Psoas muscle (tissue), 7 donors: ENCODE measurements at regions not wholly inside any gene's neighbourhood (a gene's known extent, or its start where the extent isn't known, plus 50 kb on each side); places are given as distances from the start of the nearest gene placed in this dataset.

ENCODE experiments used
- ATAC-seq, 4 donors: fragments of 200-7000 bp; cut with Tn5 transposase; one replicate each; pipeline ENCODE4 v1.9.1; 2020; ENCODE audit warnings: moderate library complexity in 3 of 4, mild to moderate bottlenecking in 2 of 4
- DNase-seq, 2 donors: peaks; one replicate each; pipeline ENCODE4 v3.0.0-alpha.2; 2020
- H3K27ac ChIP-seq: fragments of 200-600 bp; one replicate; pipeline ENCODE4 v1.8.0; 2022
- H3K27me3 ChIP-seq, 3 donors: fragments of 200-600 bp in 1 of 3; one replicate each; pipeline versions ENCODE4 v1.6.1 to v1.8.0; 2013 to 2022; ENCODE audit warnings: low read length in 2 of 3, mild to moderate bottlenecking in 2 of 3, moderate library complexity in 1 of 3; ENCODE audit not compliant: insufficient read depth in 3 of 3
- H3K36me3 ChIP-seq, 2 donors: fragments of 200-600 bp in 1 of 2; one replicate each; pipeline versions ENCODE4 v1.6.1 to v1.8.0; 2013 to 2022; ENCODE audit warnings: low read depth in 1 of 2, mild to moderate bottlenecking in 1 of 2, moderate library complexity in 1 of 2; ENCODE audit not compliant: insufficient read depth in 1 of 2
- H3K4me1 ChIP-seq: fragments of 200-600 bp; one replicate; pipeline ENCODE4 v1.8.0; 2022
- H3K4me3 ChIP-seq: fragments of 200-600 bp; one replicate; pipeline ENCODE4 v1.8.0; 2022; ENCODE audit warnings: mild to moderate bottlenecking
- H3K9me3 ChIP-seq: fragments of 200-600 bp; one replicate; pipeline ENCODE4 v1.8.0; 2022
- CTCF ChIP-seq: fragments of 200-600 bp; IDR thresholded peaks from one replicate; pipeline ENCODE4 v1.8.0; 2022; ENCODE audit warnings: antibody characterized with exemption
- WGBS, 3 donors: extraction: QIAGEN DNeasy Blood & Tissue Kit; methylation state at CpG; one replicate each; pipeline versions ENCODE4 v1.1.6 to v1.1.7; 2013; 5-methylcytosine and 5-hydroxymethylcytosine counted together
- intact Hi-C, 2 donors: fragments of 100-400 bp; cut with DNase I; formaldehyde crosslinking; loops; one replicate each; pipeline versions ENCODE4 v1.11.0 to v1.14.2; 2022
- donor health status: healthy with polysubstance abuse.
- donor health status: DM: no; HTN: no; CAD: no; lungs with moderate emphysema.
- donor health status: Bipolar disorder and iron deficiency.
- donor health status: healthy.
- donor health status: DM: yes; HTN: yes; CAD: no.
- donor health status: DM: no; HTN: no; CAD: no.
- donor health status: DM: yes; HTN: yes; CAD: no.

GRCh38 chr4:85092943-85093342, 126.5 kb upstream of the WDFY3 start:
- no peak for DNase-seq
- ATAC-seq: no peak
- Histone ChIP-seq H3K36me3 (no peaks in the 10 kb centered on the region), H3K27ac (no peak overlapping the region), H3K4me3 (no peak overlapping the region), H3K27me3 (no peaks in the 10 kb centered on the region), H3K9me3 (peaks cover 10% of the 10 kb centered on the region), H3K4me1 (no peaks in the 10 kb centered on the region)
- intact Hi-C loops: loop anchor here in 1 of 2 donors (10.0 kb wide), 1 partner anchor 652 kb away; no protein-coding TSS in a partner anchor
- no peak for TF ChIP-seq CTCF
- WGBS, 3 donors: 8 to 20% (median 19%) methylated on average over 1 of the region's 1 CpG

- no peak for TF ChIP-seq CTCF
- ATAC-seq: no peak
- H3K9me3 ChIP-seq: peaks cover 13% of the 10 kb centered on the region
- 79 to 84% (median 82%) methylated on average over 1 of the region's 1 CpG for WGBS, 3 donors
- no peaks in the 10 kb centered on the region for H3K36me3 ChIP-seq
- intact Hi-C loops: loop anchor here in 1 of 2 donors (10.0 kb wide), 1 partner anchor 650 kb away; no protein-coding TSS in a partner anchor
- no peak for DNase-seq
- H3K27me3 ChIP-seq: no peaks in the 10 kb centered on the region
- H3K4me1 ChIP-seq: no peaks in the 10 kb centered on the region
- H3K4me3 ChIP-seq: no peak overlapping the region
- H3K27ac ChIP-seq: no peak overlapping the region
Observed at GRCh38 chr4:85094735-85095134, 128.2 kb upstream of the WDFY3 start.

- no peak for TF ChIP-seq CTCF
- intact Hi-C loops: no loop called here
- Histone ChIP-seq H3K27ac (no peak overlapping the region), H3K9me3 (peaks cover 7% of the 10 kb centered on the region), H3K4me1 (no peaks in the 10 kb centered on the region), H3K27me3 (no peaks in the 10 kb centered on the region), H3K36me3 (no peaks in the 10 kb centered on the region), H3K4me3 (no peak overlapping the region)
- no peak for ATAC-seq
- DNase-seq: no peak
- WGBS, 3 donors: 86 to 92% (median 90%) methylated on average over 1 of the region's 1 CpG
Observed at GRCh38 chr4:85102606-85103005, 136.1 kb upstream of the WDFY3 start.

- H3K36me3 ChIP-seq: no peaks in the 10 kb centered on the region
- no peak for TF ChIP-seq CTCF
- H3K9me3 ChIP-seq: no peaks in the 10 kb centered on the region
- H3K4me3 ChIP-seq: no peak overlapping the region
- H3K27me3 ChIP-seq: no peaks in the 10 kb centered on the region
- no peak for DNase-seq
- intact Hi-C loops: no loop called here
- no peaks in the 10 kb centered on the region for H3K4me1 ChIP-seq
- ATAC-seq: no peak
- H3K27ac ChIP-seq: no peak overlapping the region
Observed at GRCh38 chr4:85106166-85106565, 139.7 kb upstream of the WDFY3 start.

GRCh38 chr4:85106805-85107336, 140.4 kb upstream of the WDFY3 start:
- TF ChIP-seq CTCF: no peak
- H3K36me3 ChIP-seq: no peaks in the 10 kb centered on the region
- ATAC-seq (no peak), DNase-seq (no peak)
- no peaks in the 10 kb centered on the region for H3K4me1 ChIP-seq
- no peak overlapping the region for H3K27ac ChIP-seq
- 73 to 86% (median 75%) methylated on average over 5 of the region's 5 CpGs for WGBS, 3 donors
- no peaks in the 10 kb centered on the region for H3K9me3 ChIP-seq
- intact Hi-C loops: no loop called here
- H3K27me3 ChIP-seq: no peaks in the 10 kb centered on the region
- H3K4me3 ChIP-seq: no peak overlapping the region
